DOHH2 (cell line): ENCODE measurements at regions not wholly inside any gene's neighbourhood (a gene's known extent, or its start where the extent isn't known, plus 50 kb on each side); places are given as distances from the start of the nearest gene placed in this dataset.

ENCODE experiments used
- EZH2phosphoT487 ChIP-seq: fragments of 200-600 bp; sonication (generic); IDR thresholded peaks from 2 replicates; pipeline ENCODE4 v1.6.1; 2017; ENCODE audit warnings: borderline replicate concordance, mild to moderate bottlenecking, antibody characterized with exemption, low read length, moderate library complexity, mixed read lengths
- TF ChIP-seq, protein P1 (sequence below): fragments of 200-600 bp; sonication (generic); IDR thresholded peaks from one replicate; pipeline ENCODE4 v1.5.1; 2014; ENCODE audit warnings: antibody characterized with exemption, mild to moderate bottlenecking, low read depth, low read length; ENCODE audit not compliant: poor library complexity, severe bottlenecking

DNA sequence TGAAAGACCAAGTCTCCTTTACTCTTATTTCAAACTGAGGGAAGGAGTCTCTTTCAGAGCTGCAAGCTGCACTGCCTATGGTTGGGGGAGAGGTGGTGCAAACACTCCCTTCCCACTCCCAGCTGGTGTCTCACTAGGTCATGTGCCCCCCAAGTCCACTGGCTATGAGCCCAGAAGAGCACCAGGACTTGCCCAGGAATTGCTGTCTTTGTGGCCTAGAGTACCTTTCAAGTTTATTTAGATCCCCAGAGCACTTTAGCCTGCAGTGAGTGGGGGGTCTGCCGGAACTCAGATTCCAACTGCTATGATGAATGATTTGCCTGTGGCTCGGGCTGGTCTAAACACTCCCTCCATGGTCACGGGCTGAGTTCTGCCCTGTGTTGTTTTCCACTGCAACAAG lies 192.6 kb upstream of the CITED2 start:
- TF ChIP-seq, protein P1, sequence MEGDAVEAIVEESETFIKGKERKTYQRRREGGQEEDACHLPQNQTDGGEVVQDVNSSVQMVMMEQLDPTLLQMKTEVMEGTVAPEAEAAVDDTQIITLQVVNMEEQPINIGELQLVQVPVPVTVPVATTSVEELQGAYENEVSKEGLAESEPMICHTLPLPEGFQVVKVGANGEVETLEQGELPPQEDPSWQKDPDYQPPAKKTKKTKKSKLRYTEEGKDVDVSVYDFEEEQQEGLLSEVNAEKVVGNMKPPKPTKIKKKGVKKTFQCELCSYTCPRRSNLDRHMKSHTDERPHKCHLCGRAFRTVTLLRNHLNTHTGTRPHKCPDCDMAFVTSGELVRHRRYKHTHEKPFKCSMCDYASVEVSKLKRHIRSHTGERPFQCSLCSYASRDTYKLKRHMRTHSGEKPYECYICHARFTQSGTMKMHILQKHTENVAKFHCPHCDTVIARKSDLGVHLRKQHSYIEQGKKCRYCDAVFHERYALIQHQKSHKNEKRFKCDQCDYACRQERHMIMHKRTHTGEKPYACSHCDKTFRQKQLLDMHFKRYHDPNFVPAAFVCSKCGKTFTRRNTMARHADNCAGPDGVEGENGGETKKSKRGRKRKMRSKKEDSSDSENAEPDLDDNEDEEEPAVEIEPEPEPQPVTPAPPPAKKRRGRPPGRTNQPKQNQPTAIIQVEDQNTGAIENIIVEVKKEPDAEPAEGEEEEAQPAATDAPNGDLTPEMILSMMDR, result no peak
- TF ChIP-seq EZH2phosphoT487, result no peak
